Neural progenitor cell (in vitro differentiated cells): ENCODE measurements at regions not wholly inside any gene's neighbourhood (a gene's known extent, or its start where the extent isn't known, plus 50 kb on each side); places are given as distances from the start of the nearest gene placed in this dataset.

ENCODE experiments used
- DNase-seq: peaks from one replicate; pipeline ENCODE4 v3.0.0-alpha.2; 2016; ENCODE audit warnings: low spot score
- H2AFZ ChIP-seq: fragments of 200-600 bp; sonication (generic); replicated peaks from 2 replicates; pipeline ENCODE4 v1.6.1; 2016; ENCODE audit warnings: antibody characterized with exemption
- H3F3A ChIP-seq: fragments of 200-600 bp; sonication (generic); 2 replicates; pipeline ENCODE4 v1.6.1; 2016; ENCODE audit warnings: antibody characterized with exemption, low read depth
- H3K27ac ChIP-seq: fragments of 200-600 bp; sonication (generic); 2 replicates; pipeline ENCODE4 v1.5.1; 2016; ENCODE audit warnings: mild to moderate bottlenecking
- H3K27me3 ChIP-seq: fragments of 200-600 bp; sonication (generic); 2 replicates; pipeline ENCODE4 v1.6.1; 2016; ENCODE audit warnings: mild to moderate bottlenecking, moderate library complexity
- H3K36me3 ChIP-seq: fragments of 200-600 bp; sonication (generic); 2 replicates; pipeline ENCODE4 v1.5.1; 2016
- H3K4me1 ChIP-seq: fragments of 200-600 bp; sonication (generic); 2 replicates; pipeline ENCODE4 v1.6.1; 2016; ENCODE audit warnings: mixed run types
- H3K4me2 ChIP-seq: fragments of 200-600 bp; sonication (generic); 2 replicates; pipeline ENCODE4 v1.6.1; 2016
- H3K4me3 ChIP-seq: fragments of 200-600 bp; sonication (generic); 2 replicates; pipeline ENCODE4 v1.5.1; 2016
- H3K79me2 ChIP-seq: fragments of 200-600 bp; sonication (generic); 2 replicates; pipeline ENCODE4 v1.6.1; 2016; ENCODE audit warnings: low read depth
- H3K9ac ChIP-seq: fragments of 200-600 bp; sonication (generic); 2 replicates; pipeline ENCODE4 v1.6.1; 2016
- H3K9me3 ChIP-seq: fragments of 200-600 bp; sonication (generic); 2 replicates; pipeline ENCODE4 v1.5.1; 2016; ENCODE audit warnings: low read depth
- H4K20me1 ChIP-seq: fragments of 200-600 bp; sonication (generic); 2 replicates; pipeline ENCODE4 v1.6.1; 2016; ENCODE audit warnings: low read depth
- H3K27ac Mint-ChIP-seq: 3 replicates; pipeline ENCODE4 v1.8.0; 2021; ENCODE audit warnings: mixed read lengths
- H3K27me3 Mint-ChIP-seq: 2 replicates; pipeline ENCODE4 v1.8.0; 2022; ENCODE audit warnings: low read depth, mild to moderate bottlenecking, inconsistent platforms, moderate library complexity, mixed read lengths; ENCODE audit not compliant: insufficient read depth
- H3K36me3 Mint-ChIP-seq: 3 replicates; pipeline ENCODE4 v1.8.0; 2021; ENCODE audit warnings: mixed read lengths
- H3K4me1 Mint-ChIP-seq: 3 replicates; pipeline ENCODE4 v1.8.0; 2021; ENCODE audit warnings: mixed read lengths
- H3K4me3 Mint-ChIP-seq: 3 replicates; pipeline ENCODE4 v1.8.0; 2021; ENCODE audit warnings: mild to moderate bottlenecking, moderate library complexity, mixed read lengths
- H3K9me3 Mint-ChIP-seq: 3 replicates; pipeline ENCODE4 v1.8.0; 2020; ENCODE audit warnings: mixed read lengths
- EZH2phosphoT487 ChIP-seq: fragments of 200-600 bp; sonication (generic); IDR thresholded peaks from 2 replicates; pipeline ENCODE4 v1.6.1; 2017; ENCODE audit warnings: antibody characterized with exemption
- TF ChIP-seq, protein P1 (sequence below): fragments of 200-600 bp; sonication (generic); IDR thresholded peaks from 2 replicates; pipeline ENCODE4 v1.5.1; 2017; ENCODE audit warnings: antibody characterized with exemption, mild to moderate bottlenecking

DNA sequence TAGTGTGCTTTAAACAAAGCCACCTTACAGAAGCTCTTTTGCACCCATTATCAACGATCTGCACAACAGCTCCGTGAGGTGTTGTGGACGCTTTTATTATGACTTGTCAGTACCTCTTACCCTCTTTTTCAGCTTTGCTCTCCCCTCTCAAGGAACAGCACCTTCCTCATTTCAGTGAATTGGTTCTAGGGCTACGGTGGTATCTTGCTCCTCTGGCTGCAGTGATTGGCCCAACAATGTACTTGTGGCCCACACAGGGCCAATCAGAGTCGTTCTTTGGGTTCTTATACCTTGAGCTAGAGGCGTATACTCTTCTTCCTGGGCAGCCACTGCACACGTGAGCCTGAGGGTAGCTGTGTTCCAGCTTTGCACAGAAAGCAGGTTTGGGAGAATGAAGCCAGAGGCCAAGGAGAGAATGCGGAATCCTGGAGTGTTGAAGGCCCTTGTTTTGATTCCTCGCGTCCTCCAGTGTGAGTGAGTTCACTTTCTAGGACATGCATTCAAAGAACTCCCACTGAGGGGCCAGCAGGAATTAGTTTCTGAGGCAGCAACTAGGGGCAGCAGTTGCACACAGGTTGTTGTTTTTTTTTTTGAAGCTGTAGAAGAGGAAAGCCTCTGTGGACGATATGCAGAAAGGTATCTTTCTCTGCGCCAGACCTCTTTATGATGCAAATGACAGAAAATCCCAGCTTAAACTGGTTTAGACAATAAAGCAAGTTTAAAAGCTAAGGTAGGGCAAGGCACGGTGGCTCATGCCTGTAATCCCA lies 49.8 kb upstream of the PDZD8 start:
- H3K27ac Mint-ChIP-seq = peak overlapping the region; percentile 62

More for the DNA sequence above, 49.8 kb upstream of the PDZD8 start:
- Histone ChIP-seq H3K4me3 (no peak overlapping the region), H3K4me2 (peak overlapping the region; percentile 25), H4K20me1 (peaks cover 2% of the 10 kb centered on the region), H3K79me2 (no peaks in the 10 kb centered on the region), H3K27me3 (no peaks in the 10 kb centered on the region), H3K36me3 (no peaks in the 10 kb centered on the region), H3F3A (peaks cover 21% of the 10 kb centered on the region), H2AFZ (no peak overlapping the region), H3K9ac (no peak overlapping the region), H3K9me3 (no peaks in the 10 kb centered on the region), H3K27ac (no peak overlapping the region), H3K4me1 (peaks cover 21% of the 10 kb centered on the region)
- Mint-ChIP-seq H3K4me3 (no peak overlapping the region), H3K36me3 (no peaks in the 10 kb centered on the region), H3K27me3 (peaks cover 12% of the 10 kb centered on the region), H3K4me1 (peaks cover 28% of the 10 kb centered on the region), H3K9me3 (peaks cover 6% of the 10 kb centered on the region)
- no peak for TF ChIP-seq EZH2phosphoT487
- TF ChIP-seq, protein P1, sequence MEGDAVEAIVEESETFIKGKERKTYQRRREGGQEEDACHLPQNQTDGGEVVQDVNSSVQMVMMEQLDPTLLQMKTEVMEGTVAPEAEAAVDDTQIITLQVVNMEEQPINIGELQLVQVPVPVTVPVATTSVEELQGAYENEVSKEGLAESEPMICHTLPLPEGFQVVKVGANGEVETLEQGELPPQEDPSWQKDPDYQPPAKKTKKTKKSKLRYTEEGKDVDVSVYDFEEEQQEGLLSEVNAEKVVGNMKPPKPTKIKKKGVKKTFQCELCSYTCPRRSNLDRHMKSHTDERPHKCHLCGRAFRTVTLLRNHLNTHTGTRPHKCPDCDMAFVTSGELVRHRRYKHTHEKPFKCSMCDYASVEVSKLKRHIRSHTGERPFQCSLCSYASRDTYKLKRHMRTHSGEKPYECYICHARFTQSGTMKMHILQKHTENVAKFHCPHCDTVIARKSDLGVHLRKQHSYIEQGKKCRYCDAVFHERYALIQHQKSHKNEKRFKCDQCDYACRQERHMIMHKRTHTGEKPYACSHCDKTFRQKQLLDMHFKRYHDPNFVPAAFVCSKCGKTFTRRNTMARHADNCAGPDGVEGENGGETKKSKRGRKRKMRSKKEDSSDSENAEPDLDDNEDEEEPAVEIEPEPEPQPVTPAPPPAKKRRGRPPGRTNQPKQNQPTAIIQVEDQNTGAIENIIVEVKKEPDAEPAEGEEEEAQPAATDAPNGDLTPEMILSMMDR = peak; percentile 13
- DNase-seq = peak; percentile 37
